ENCODE measurements at regions not wholly inside any gene's neighbourhood (a gene's known extent, or its start where the extent isn't known, plus 50 kb on each side); places are given as distances from the start of the nearest gene placed in this dataset.

- Histone ChIP-seq H3K4me3 (ENCODE audit: low read depth, low read length) (no peak overlapping the region), H4K8ac (ENCODE audit: low read depth, low read length) (no peak overlapping the region), H4K12ac (ENCODE audit: low read depth, low read length) (no peak overlapping the region), H4K91ac (ENCODE audit: low read depth, low read length) (no peak overlapping the region), H3K4me2 (ENCODE audit: low read length) (no peak overlapping the region), H3K23ac (ENCODE audit: low read length) (no peak overlapping the region), H3K9ac (ENCODE audit: low read length) (no peak overlapping the region), H2AFZ (ENCODE audit: insufficient read depth, low read length, poor library complexity) (no peak overlapping the region), H3K4ac (ENCODE audit: low read depth, low read length) (no peak overlapping the region), H3K36me3 (ENCODE audit: control insufficient read depth in 1 of 2, insufficient read depth in 2 of 2, low read length in 2 of 2) (no peaks in the 10 kb centered on the region), H3K14ac (ENCODE audit: low read length) (no peak overlapping the region), H3K9me3 (ENCODE audit: insufficient read depth, low read depth, low read length) (no peaks in the 10 kb centered on the region), H3K79me2 (ENCODE audit: control insufficient read depth, insufficient read depth, low read length, poor library complexity) (no peaks in the 10 kb centered on the region), H3K79me1 (ENCODE audit: low read length) (no peaks in the 10 kb centered on the region), H2BK5ac (ENCODE audit: low read depth, low read length, poor library complexity) (no peak overlapping the region), H3K18ac (ENCODE audit: low read length) (no peak overlapping the region), H3K27me3 (ENCODE audit: insufficient read depth, low read length) (no peaks in the 10 kb centered on the region), H3K27ac (ENCODE audit: low read depth, low read length) (no peak overlapping the region), H3K4me1 (ENCODE audit: control insufficient read depth in 1 of 2, insufficient read depth in 2 of 2, low read length in 2 of 2) (no peaks in the 10 kb centered on the region), H2BK12ac (ENCODE audit: low read length) (no peak overlapping the region), H2AK5ac (ENCODE audit: low read length) (no peak overlapping the region), H2BK120ac (ENCODE audit: insufficient read depth, low read length, poor library complexity) (no peak overlapping the region)
- no peak for DNase-seq
- WGBS (ENCODE audit: extremely low coverage, insufficient coverage, insufficient read length) = no CpG with 5 or more reads among the region's 1 CpG
Measured at GRCh38 chr9:87108661-87109060, 161.4 kb upstream of the GAS1 start.

GRCh38 chr9:87109231-87109631, 161.9 kb upstream of the GAS1 start:
- H3K4ac ChIP-seq (ENCODE audit: low read depth, low read length) = no peak overlapping the region
- no peaks in the 10 kb centered on the region for H3K79me1 ChIP-seq (ENCODE audit: low read length)
- no peak overlapping the region for H2AK5ac ChIP-seq (ENCODE audit: low read length)
- no peaks in the 10 kb centered on the region for H3K36me3 ChIP-seq (ENCODE audit: control insufficient read depth in 1 of 2, insufficient read depth in 2 of 2, low read length in 2 of 2)
- H4K12ac ChIP-seq (ENCODE audit: low read depth, low read length) = no peak overlapping the region
- H3K9ac ChIP-seq (ENCODE audit: low read length) = no peak overlapping the region
- H3K4me1 ChIP-seq (ENCODE audit: control insufficient read depth in 1 of 2, insufficient read depth in 2 of 2, low read length in 2 of 2) = no peaks in the 10 kb centered on the region
- no peak overlapping the region for H3K14ac ChIP-seq (ENCODE audit: low read length)
- no peak overlapping the region for H2AFZ ChIP-seq (ENCODE audit: insufficient read depth, low read length, poor library complexity)
- no peak overlapping the region for H2BK5ac ChIP-seq (ENCODE audit: low read depth, low read length, poor library complexity)
- WGBS (ENCODE audit: extremely low coverage, insufficient coverage, insufficient read length) = no CpG with 5 or more reads among the region's 2 CpGs
- no peak overlapping the region for H4K8ac ChIP-seq (ENCODE audit: low read depth, low read length)
- H3K27me3 ChIP-seq (ENCODE audit: insufficient read depth, low read length) = no peaks in the 10 kb centered on the region
- no peak overlapping the region for H4K91ac ChIP-seq (ENCODE audit: low read depth, low read length)
- no peak overlapping the region for H2BK12ac ChIP-seq (ENCODE audit: low read length)
- H3K18ac ChIP-seq (ENCODE audit: low read length) = no peak overlapping the region
- DNase-seq = no peak
- no peaks in the 10 kb centered on the region for H3K79me2 ChIP-seq (ENCODE audit: control insufficient read depth, insufficient read depth, low read length, poor library complexity)
- H3K23ac ChIP-seq (ENCODE audit: low read length) = no peak overlapping the region
- H3K27ac ChIP-seq (ENCODE audit: low read depth, low read length) = no peak overlapping the region
- H3K4me2 ChIP-seq (ENCODE audit: low read length) = no peak overlapping the region
- H3K4me3 ChIP-seq (ENCODE audit: low read depth, low read length) = no peak overlapping the region
- H3K9me3 ChIP-seq (ENCODE audit: insufficient read depth, low read depth, low read length) = no peaks in the 10 kb centered on the region
- no peak overlapping the region for H2BK120ac ChIP-seq (ENCODE audit: insufficient read depth, low read length, poor library complexity)

DNA sequence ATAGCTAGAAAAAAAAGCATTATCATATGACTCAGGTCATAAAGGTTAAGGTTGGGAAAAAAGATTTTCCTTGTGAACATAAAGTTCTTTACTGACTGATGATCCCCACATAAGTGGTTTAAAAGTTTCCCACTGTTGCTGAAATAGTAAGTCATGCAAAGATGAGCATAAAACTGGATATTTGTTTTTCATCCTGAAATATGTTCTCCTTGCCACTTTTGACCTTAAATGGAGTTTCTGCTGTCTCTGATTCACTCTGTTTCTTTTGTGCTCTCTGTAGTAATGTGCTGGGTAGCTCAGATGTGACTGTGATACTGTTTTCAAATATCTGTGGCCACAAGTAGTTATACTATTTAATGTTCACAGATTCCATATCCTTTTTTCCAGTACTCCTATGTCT, 162.5 kb upstream of the GAS1 start:
- Histone ChIP-seq H3K4me2 (ENCODE audit: low read length) (no peak overlapping the region), H3K9ac (ENCODE audit: low read length) (no peak overlapping the region), H3K4me1 (ENCODE audit: control insufficient read depth in 1 of 2, insufficient read depth in 2 of 2, low read length in 2 of 2) (no peaks in the 10 kb centered on the region), H3K79me1 (ENCODE audit: low read length) (no peaks in the 10 kb centered on the region), H3K36me3 (ENCODE audit: control insufficient read depth in 1 of 2, insufficient read depth in 2 of 2, low read length in 2 of 2) (no peaks in the 10 kb centered on the region), H2AFZ (ENCODE audit: insufficient read depth, low read length, poor library complexity) (no peak overlapping the region), H4K91ac (ENCODE audit: low read depth, low read length) (no peak overlapping the region), H3K9me3 (ENCODE audit: insufficient read depth, low read depth, low read length) (no peaks in the 10 kb centered on the region), H3K4me3 (ENCODE audit: low read depth, low read length) (no peak overlapping the region), H4K8ac (ENCODE audit: low read depth, low read length) (no peak overlapping the region), H2BK5ac (ENCODE audit: low read depth, low read length, poor library complexity) (no peak overlapping the region), H3K18ac (ENCODE audit: low read length) (no peak overlapping the region), H3K27ac (ENCODE audit: low read depth, low read length) (no peak overlapping the region), H2BK120ac (ENCODE audit: insufficient read depth, low read length, poor library complexity) (no peak overlapping the region), H3K23ac (ENCODE audit: low read length) (no peak overlapping the region), H2BK12ac (ENCODE audit: low read length) (no peak overlapping the region), H3K4ac (ENCODE audit: low read depth, low read length) (no peak overlapping the region), H3K27me3 (ENCODE audit: insufficient read depth, low read length) (no peaks in the 10 kb centered on the region), H3K14ac (ENCODE audit: low read length) (no peak overlapping the region), H3K79me2 (ENCODE audit: control insufficient read depth, insufficient read depth, low read length, poor library complexity) (no peaks in the 10 kb centered on the region), H4K12ac (ENCODE audit: low read depth, low read length) (no peak overlapping the region), H2AK5ac (ENCODE audit: low read length) (no peak overlapping the region)
- no peak for DNase-seq

DNA sequence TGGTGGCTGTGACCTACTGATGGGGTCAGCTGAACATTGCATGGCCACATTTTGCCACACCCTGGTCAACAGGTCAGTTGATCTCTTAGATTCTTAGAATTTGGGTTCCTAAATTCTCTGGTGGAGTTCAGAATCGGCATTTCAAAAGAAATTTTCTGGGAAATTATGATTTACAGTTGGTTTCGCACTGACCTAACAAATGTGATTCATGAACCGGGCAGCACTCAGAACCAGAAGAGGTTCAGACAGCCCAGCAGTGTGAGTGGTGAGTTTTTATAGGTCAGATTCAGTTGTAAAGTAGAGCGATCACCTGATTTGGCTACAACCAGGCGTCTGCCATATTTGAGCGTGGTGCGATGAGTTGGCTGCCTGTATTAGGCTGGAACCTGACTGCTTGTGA, 163.7 kb upstream of the GAS1 start:
- no peak overlapping the region for H3K18ac ChIP-seq (ENCODE audit: low read length)
- H2BK12ac ChIP-seq (ENCODE audit: low read length) = no peak overlapping the region
- no peak overlapping the region for H3K23ac ChIP-seq (ENCODE audit: low read length)
- no peak overlapping the region for H4K8ac ChIP-seq (ENCODE audit: low read depth, low read length)
- no peaks in the 10 kb centered on the region for H3K36me3 ChIP-seq (ENCODE audit: control insufficient read depth in 1 of 2, insufficient read depth in 2 of 2, low read length in 2 of 2)
- no peak for DNase-seq
- no peak overlapping the region for H3K4ac ChIP-seq (ENCODE audit: low read depth, low read length)
- H3K79me1 ChIP-seq (ENCODE audit: low read length) = no peaks in the 10 kb centered on the region
- no CpG with 5 or more reads among the region's 7 CpGs for WGBS (ENCODE audit: extremely low coverage, insufficient coverage, insufficient read length)
- H3K27me3 ChIP-seq (ENCODE audit: insufficient read depth, low read length) = no peaks in the 10 kb centered on the region
- no peak overlapping the region for H3K14ac ChIP-seq (ENCODE audit: low read length)
- no peak overlapping the region for H3K9ac ChIP-seq (ENCODE audit: low read length)
- H4K91ac ChIP-seq (ENCODE audit: low read depth, low read length) = no peak overlapping the region
- no peaks in the 10 kb centered on the region for H3K9me3 ChIP-seq (ENCODE audit: insufficient read depth, low read depth, low read length)
- no peak overlapping the region for H2BK120ac ChIP-seq (ENCODE audit: insufficient read depth, low read length, poor library complexity)
- H3K79me2 ChIP-seq (ENCODE audit: control insufficient read depth, insufficient read depth, low read length, poor library complexity) = no peaks in the 10 kb centered on the region
- no peak overlapping the region for H2AK5ac ChIP-seq (ENCODE audit: low read length)
- H4K12ac ChIP-seq (ENCODE audit: low read depth, low read length) = no peak overlapping the region
- H2AFZ ChIP-seq (ENCODE audit: insufficient read depth, low read length, poor library complexity) = no peak overlapping the region
- H3K4me1 ChIP-seq (ENCODE audit: control insufficient read depth in 1 of 2, insufficient read depth in 2 of 2, low read length in 2 of 2) = no peaks in the 10 kb centered on the region
- H2BK5ac ChIP-seq (ENCODE audit: low read depth, low read length, poor library complexity) = no peak overlapping the region
- H3K4me3 ChIP-seq (ENCODE audit: low read depth, low read length) = no peak overlapping the region
- no peak overlapping the region for H3K27ac ChIP-seq (ENCODE audit: low read depth, low read length)
- H3K4me2 ChIP-seq (ENCODE audit: low read length) = no peak overlapping the region

DNA sequence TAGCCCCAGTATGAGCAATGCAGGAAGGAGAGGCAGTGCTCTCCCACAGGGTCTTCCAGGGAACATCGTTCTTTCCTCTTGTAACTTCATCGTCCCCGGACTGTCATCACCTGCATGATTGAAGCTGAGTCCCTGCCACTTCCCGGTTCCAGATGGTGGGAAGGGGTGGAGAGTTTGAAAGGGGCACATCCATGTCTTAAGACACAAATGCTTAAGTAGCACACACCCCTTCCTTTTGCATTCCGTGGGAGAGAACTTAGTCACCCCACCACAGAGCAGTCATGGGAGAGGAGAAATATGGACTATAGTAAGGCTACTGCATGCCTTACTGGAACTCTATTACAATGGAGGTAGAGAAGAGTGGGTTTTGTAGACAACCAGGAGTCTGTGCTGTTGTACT, 165.3 kb upstream of the GAS1 start:
- H3K9ac ChIP-seq (ENCODE audit: low read length) = no peak overlapping the region
- no peak overlapping the region for H3K4ac ChIP-seq (ENCODE audit: low read depth, low read length)

More for the DNA sequence above, 165.3 kb upstream of the GAS1 start:
- no CpG with 5 or more reads among the region's 5 CpGs for WGBS (ENCODE audit: extremely low coverage, insufficient coverage, insufficient read length)
- Histone ChIP-seq H2BK5ac (ENCODE audit: low read depth, low read length, poor library complexity) (no peak overlapping the region), H3K18ac (ENCODE audit: low read length) (no peak overlapping the region), H3K79me1 (ENCODE audit: low read length) (no peaks in the 10 kb centered on the region), H3K79me2 (ENCODE audit: control insufficient read depth, insufficient read depth, low read length, poor library complexity) (no peaks in the 10 kb centered on the region), H4K12ac (ENCODE audit: low read depth, low read length) (no peak overlapping the region), H3K4me3 (ENCODE audit: low read depth, low read length) (no peak overlapping the region), H3K9me3 (ENCODE audit: insufficient read depth, low read depth, low read length) (peaks cover 2% of the 10 kb centered on the region), H2BK12ac (ENCODE audit: low read length) (no peak overlapping the region), H3K14ac (ENCODE audit: low read length) (no peak overlapping the region), H3K27me3 (ENCODE audit: insufficient read depth, low read length) (no peaks in the 10 kb centered on the region), H3K23ac (ENCODE audit: low read length) (no peak overlapping the region), H3K4me2 (ENCODE audit: low read length) (no peak overlapping the region), H2AFZ (ENCODE audit: insufficient read depth, low read length, poor library complexity) (no peak overlapping the region), H3K4me1 (ENCODE audit: control insufficient read depth in 1 of 2, insufficient read depth in 2 of 2, low read length in 2 of 2) (no peaks in the 10 kb centered on the region), H2BK120ac (ENCODE audit: insufficient read depth, low read length, poor library complexity) (no peak overlapping the region), H3K27ac (ENCODE audit: low read depth, low read length) (no peak overlapping the region), H2AK5ac (ENCODE audit: low read length) (no peak overlapping the region), H4K91ac (ENCODE audit: low read depth, low read length) (no peak overlapping the region), H3K36me3 (ENCODE audit: control insufficient read depth in 1 of 2, insufficient read depth in 2 of 2, low read length in 2 of 2) (no peaks in the 10 kb centered on the region), H4K8ac (ENCODE audit: low read depth, low read length) (no peak overlapping the region)
- DNase-seq = no peak
